NCI-H82 treated with DMSO at 0.1 percent for 48 hours (cell line): ENCODE measurements at regions not wholly inside any gene's neighbourhood (a gene's known extent, or its start where the extent isn't known, plus 50 kb on each side); places are given as distances from the start of the nearest gene placed in this dataset.
A peak's percentile ranks its signal among the peaks of the same experiment; 100 is the strongest.

ENCODE experiments used
- DNase-seq: peaks from one replicate; lab custom pipeline; 2025; ENCODE audit not compliant: unreplicated experiment; lab: John Stamatoyannopoulos, UW

DNA sequence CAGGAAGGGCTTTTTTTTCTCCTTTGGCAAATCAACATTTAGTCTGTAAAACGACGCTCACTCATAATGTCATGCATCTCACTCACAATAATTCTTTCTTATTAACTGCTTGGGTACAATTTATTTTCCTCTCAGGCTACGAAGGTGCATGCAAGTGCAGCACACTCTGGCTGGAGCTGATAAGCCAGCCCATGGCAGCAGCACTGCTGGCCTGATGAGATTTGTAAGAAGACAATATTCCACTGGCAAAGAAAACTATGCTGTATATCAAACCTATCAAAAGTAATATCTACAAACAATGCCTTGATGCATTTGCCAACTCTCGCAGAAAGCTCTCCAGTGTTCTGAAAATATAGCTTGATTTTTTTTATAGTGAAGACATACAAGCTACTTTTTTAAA, 170.0 kb upstream of the PHF14 start:
- DNase-seq: no peak

DNA sequence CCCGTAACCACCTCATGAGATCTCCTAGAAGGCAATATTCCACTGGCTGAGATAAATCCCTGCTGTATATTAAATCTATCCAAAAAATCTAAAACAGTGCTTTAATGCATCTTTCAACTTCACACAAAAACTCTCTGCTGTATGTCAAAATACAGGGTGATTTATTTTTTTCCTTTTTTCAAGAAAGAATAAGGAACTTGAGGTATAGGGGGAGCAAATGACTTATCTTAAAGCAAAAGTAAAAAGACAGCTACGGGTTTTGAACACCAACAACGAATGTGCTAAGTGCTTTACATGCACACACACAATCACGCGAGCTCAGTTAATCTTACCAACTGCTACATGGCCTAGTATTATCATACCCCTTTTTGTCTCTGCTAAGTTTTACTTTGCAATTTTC, 168.9 kb upstream of the PHF14 start:
- no peak for DNase-seq

DNA sequence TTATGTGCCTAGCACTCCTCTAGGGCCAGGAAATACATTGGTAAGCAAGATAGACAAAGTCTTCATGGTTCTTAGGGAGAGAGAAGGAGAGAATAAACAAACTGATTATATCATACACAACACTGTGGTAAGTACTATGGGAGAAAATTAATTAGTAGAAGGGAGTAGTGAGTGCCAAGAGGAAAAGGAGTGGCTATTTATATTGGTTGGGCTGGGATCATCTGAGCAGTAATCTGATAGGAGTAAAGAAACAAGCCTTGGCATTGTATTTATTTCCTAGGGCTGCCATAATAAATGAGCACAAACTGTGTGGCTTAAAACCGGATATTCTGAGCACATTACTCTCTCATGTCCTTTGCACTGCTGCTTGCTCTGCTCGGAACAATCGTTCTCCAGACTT, 158.1 kb upstream of the PHF14 start:
- no peak for DNase-seq

DNA sequence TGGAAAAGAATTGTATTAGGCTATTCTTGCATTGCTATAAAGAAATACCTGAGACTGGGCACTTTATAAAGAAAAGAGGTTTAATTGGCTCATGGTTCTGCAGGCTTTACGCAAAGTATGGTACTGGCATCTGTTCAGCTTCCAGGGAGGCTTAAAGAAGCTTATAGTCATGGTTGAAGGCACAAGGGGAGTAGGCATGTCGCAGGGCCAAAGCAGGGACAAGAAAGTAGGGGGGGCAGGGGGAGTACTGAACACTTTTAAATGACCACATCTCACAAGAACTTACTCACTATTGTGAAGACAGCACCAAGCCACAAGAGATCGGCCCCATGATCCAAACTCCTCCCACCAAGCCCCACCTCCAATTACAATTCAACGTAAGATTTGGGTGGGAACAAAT, 152.5 kb upstream of the PHF14 start:
- peak; percentile 93 for DNase-seq

DNA sequence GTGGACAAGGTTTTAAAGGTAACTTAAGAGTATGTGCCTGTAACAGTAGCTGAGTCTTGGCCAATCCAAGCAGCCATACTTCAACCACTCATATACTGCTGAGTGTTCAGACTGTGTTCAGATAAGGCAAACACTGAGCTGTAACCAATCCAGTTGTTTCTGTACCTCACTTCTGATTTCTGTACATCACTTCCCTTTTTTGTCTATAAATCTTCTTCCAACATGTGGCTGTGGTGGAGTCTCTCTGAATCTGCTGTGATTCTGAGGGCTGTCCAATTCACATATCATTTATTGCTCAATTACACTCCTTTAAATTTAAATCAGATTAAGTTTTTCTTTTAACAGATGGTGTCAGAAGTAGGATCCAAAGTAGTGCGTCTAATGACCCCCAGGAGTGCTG, 149.5 kb upstream of the PHF14 start:
- peak; percentile 69 for DNase-seq

DNA sequence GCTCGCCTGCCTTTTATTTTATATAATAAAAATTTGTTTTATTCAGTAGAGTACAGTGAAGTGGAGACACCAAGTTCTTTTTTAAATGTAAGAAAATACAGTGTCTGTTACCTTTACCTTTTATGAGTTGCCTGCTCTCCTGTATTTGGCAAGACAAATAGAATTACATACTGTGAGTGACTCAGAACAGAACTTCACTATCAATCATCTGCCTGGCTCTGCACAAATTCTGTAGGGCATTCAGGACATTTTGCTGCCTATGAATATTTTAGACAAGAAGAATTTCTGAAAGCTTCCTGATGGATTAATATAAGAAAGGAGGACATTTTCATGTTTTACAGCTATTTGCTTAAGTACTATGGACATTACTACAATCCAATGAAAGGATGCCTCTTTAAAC, 135.4 kb upstream of the PHF14 start:
- DNase-seq: no peak

DNA sequence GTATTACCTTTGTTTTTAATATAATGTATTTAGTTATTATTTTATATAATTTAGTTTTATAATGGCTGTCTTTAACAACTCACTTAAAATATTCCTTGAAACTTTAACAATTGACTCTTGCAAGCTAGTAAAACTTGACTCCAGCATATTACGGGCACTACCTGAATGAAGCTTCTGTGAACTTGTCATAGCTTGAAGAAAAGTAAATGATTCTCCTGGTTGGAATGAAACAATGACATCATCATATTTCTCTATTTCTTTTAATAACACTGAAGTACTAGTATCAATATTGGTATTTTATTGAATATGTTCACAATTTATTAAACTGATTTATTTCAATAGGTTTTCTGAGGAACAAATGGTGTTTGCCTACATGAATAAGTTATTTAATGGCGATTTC, 128.4 kb upstream of the PHF14 start:
- DNase-seq: no peak

DNA sequence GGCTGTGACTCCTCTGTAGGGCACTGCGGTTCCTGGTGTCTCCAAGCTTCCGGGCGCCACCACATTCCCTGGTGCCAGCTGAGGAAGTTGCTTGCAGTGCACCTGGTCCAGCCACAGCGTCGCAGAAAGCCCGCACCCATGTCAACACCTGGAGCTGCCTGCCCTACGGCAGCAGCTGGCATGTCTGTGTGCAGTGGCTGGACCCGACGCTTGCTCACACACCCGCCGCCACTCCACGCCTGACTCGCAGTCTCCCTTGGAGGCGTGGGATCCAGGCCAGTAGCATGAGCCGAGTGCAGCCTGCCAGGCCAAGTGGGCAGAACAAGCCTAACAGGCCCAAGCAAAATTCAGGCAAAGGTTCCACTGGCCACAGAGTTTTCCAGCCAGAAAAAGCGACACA, 118.1 kb upstream of the PHF14 start:
- DNase-seq: no peak

DNA sequence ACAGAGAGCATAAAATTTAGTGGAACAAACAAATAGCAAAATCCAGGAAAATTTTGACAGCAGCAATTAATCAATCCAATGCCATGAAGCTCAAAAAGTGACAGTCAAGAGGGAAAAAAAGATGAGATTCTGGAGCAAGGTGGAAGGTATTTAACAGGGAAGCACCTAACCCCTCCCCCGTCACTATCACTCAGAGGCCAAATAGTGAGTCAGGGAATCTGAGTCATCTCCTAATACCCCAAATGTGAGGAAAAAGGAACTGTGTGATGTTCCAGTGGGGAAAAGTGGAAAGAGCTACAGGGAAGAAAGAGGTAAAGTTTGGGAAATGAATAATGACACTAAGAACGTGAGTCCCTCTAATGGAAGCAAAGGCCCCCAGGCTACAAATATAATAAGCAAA, 113.2 kb upstream of the PHF14 start:
- no peak for DNase-seq

DNA sequence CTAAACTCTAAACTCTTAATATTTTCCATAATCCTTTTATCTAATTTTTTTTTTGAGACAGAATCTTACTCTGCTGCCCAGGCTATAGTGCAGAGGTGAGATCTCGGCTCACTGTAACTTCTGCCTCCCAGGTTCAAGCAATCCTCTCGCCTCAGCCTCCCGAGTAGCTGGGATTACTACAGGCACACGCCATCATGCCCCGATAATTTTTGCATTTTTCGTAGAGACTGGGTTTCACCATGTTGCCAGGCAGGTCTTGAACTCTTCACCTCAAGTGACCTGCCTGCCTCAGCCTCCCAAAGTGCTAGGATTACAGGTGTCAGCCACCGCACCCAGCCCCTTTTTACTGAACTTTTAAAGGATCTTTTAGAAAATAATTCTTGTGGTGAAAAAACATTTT, 110.2 kb upstream of the PHF14 start:
- DNase-seq: no peak

DNA sequence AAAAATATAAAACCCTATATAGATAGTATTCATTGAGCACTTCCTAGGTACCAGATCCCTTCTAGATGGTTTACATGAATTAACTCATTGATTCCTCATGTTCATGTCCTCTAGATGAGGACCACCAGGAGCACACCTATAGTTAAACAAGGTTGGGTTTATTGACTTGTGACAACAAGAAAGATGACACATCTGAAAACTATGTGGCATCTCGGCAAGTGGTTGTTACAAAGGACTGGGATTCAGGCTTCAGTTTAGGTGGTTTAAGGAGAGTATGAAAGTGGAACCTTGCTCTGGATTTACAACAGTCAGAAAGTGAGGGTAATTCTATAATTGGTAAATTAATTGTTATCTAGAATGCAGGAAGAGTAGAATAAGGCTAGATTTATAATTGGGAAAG, 99.0 kb upstream of the PHF14 start:
- no peak for DNase-seq

DNA sequence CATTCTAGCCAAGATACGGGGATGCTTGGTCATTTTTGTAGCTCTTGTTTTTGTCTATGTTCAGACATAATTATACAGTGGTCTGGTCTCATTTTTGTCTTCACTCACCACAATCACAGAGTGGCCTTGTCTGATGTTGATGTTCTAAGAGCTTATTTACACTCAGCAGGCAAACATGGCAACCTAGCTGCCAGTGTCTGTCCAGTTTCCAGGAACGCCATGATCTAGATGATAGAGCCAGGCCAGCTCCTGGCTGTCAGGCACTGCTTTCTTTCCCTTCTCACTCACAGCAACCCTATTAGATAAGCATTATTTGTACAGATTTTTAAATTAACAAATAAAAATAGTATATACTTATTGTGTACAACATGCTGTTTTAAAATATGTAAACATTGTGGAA, 98.6 kb upstream of the PHF14 start:
- no peak for DNase-seq

DNA sequence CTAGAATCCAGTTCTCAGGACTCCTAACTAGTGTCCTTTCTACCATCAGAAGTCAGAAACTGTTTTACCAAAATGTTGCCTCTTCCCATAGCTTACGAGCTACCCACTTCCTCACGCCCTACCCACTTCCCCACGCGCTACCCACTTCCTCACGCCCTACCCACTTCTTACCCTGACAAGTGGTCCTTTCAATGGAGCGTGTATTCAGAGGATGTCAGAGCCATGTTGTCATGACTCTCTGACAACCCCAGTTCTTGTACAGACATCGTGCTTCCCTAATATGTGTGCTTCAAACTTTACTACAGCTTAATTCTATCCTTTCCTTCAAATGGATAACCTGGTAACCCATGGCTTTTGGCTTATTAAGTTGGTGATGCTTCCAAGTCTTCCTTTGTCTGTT, 84.8 kb upstream of the PHF14 start:
- no peak for DNase-seq

DNA sequence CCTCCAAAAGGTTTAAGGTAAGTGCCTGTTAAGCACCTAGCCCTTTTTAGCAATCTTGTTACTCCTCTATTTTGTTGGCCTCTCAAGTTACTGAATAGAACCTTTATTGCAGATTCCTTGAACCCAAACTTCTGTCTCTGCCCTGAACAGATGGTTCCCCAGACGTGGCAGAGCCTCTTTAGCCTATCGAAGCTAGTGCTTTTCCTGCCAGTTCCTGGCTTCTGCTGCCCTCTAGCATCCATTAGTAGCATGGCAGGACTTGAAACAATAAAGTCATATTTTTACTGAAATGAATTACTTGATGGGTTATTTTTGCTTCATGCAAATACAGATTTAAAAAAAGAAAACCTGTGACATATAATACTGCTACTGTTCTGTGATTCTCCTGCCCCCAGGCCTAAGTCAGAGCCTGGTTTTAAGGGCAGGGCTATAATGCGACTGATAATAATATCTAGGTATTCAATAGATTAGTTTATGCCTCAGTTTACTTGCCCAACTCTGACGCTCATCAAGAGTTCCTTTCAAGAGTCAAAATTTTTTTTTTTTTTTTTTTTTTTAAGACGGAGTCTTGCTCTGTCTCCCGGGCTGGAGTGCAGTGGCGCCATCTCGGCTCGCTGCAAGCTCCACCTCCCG, 84.3 kb upstream of the PHF14 start:
- peak; percentile 91 for DNase-seq

DNA sequence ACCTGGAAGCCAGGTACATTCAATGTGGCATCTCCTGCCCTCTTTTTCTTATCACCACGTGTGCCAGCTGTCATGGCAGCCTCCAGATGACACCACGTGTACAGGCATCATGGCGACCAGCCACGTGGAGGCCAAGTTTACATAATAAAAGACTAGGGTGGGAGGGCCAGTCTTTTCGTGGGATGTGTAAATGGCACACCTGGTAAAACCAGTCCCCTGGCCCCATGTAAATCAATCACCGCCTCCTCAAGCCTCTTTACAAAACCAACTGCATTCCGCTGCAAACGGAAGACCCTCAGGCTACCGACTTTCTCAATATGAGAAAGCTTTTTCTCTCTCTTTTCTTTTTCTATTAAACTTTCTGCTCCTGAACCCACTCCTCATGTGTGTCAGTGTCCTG, 65.1 kb upstream of the PHF14 start:
- DNase-seq: no peak

DNA sequence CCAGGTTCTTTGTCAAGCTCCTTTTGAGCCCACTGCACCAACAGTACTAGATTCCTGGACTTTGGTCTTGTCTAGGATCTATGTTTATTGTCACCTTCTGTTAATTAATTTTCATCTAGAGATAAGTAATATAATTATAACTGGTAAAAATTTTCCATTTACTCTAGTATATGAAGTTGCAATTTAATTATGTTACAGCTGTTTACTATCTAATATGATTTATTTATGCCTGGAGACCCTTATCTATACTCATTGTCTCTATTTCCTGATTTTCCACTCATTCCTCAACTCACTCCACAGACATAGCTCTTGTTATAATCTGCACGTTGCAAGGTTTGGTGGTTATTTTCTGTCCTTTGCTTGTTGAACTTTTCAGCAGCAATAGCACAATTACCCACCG, 63.2 kb upstream of the PHF14 start:
- no peak for DNase-seq

DNA sequence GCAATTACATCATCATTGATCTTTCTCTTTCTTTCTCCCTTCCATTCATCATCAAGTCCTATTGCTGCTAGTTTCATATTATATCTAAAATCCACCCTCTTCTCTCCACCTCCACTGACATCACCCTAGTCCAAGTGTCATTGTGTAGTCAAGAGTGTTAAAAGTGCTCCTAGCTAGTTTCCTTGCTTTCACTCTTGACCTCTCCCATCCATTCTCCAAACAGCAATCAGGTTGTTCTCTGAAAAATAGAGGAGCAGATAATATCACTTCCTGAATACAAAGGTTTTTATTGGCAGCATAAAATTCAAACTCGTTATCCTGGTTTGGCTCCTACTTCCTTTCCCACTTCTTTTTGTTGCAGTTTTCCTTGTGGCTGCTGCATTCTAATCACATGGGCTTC, 61.6 kb upstream of the PHF14 start:
- no peak for DNase-seq

DNA sequence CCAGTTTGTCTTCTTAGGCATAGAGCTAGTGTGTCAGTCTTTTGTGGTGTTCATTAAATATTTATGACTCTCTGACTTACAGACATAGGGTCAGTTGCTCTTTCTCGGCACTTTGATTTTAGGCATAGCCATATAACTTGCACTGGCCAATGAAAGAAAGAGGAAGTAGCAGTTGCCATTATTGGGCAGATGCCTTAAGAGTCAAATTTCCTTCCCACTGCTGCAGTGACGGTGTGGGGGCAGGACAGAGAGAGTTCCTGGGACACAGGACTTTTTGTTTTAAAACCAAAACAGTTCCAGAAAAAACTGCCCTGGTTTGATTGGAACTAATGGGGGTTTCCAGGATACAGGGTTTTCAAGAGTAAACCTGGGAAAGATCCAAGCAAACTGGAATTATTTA, 60.2 kb upstream of the PHF14 start:
- DNase-seq: no peak

DNA sequence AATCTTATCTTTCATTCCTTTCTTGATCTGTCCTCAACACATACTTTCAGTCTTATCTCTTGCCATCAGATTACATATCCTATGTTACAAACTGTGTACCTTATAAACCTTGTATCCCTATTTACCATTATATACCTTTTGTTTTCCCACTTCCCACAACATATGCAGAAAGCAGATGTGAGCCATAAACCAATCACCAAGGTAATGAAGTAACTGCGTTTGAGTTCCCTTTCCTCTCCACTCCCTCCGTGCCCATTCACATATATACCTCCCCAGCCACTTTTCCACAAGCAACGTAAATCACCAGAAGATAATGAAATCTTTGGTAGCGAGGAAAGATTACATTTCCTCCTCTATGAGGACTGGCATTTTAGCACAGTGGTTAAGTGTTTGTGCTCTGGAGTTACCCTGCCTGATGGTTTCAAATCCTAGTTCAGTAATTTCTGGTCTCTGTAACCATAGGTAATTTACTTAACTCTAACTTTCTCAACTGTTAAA, 55.5 kb upstream of the PHF14 start:
- DNase-seq: no peak

DNA sequence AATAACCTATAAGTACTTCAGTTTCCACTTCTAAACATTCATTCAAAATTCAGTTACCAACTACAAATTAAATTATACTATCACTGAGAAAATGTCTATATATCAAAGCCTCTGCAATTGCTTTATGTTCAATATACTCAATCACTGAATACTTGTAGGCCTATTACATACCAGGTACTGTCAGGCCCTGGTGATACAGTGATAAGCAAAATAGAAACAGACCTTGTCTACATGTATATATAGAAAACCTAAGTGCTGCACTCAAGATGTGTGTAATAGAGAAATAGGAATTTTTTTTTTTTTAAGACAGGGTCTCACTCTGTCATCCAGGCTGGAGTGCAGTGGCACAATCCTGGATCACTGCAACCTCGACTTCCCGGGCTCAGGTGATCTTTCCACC, 53.7 kb upstream of the PHF14 start:
- no peak for DNase-seq
